Colonic mucosa (tissue), 4 donors: ENCODE measurements at regions not wholly inside any gene's neighbourhood (a gene's known extent, or its start where the extent isn't known, plus 50 kb on each side); places are given as distances from the start of the nearest gene placed in this dataset.

Experiments used
- DNase-seq: peaks from one replicate; pipeline ENCODE4 v3.0.0-alpha.2; 2020
- H3K27ac ChIP-seq: fragments of 200-600 bp; one replicate; pipeline ENCODE4 v1.8.0; 2021
- H3K27me3 ChIP-seq: fragments of 200-600 bp; one replicate; pipeline ENCODE4 v1.8.0; 2021
- H3K36me3 ChIP-seq: fragments of 200-600 bp; one replicate; pipeline ENCODE4 v1.8.0; 2021
- H3K4me1 ChIP-seq: fragments of 200-600 bp; one replicate; pipeline ENCODE4 v1.8.0; 2021; ENCODE audit warnings: mild to moderate bottlenecking
- H3K4me3 ChIP-seq: fragments of 200-600 bp; one replicate; pipeline ENCODE4 v1.8.0; 2021
- H3K9ac ChIP-seq, 2 donors: one replicate each; pipeline ENCODE4 v1.7.0; 2013; ENCODE audit warnings: control low read depth in 2 of 2, low read depth in 2 of 2, low read length in 2 of 2
- H3K9me3 ChIP-seq: fragments of 200-600 bp; one replicate; pipeline ENCODE4 v1.8.0; 2021
- intact Hi-C: fragments of 100-400 bp; cut with DNase I; formaldehyde crosslinking; loops from one replicate; pipeline ENCODE4 v1.14.1; 2022
- TF ChIP-seq, protein P1 (sequence below): fragments of 200-600 bp; IDR thresholded peaks from one replicate; pipeline ENCODE4 v1.8.0; 2022; ENCODE audit warnings: antibody characterized with exemption, mild to moderate bottlenecking
- donor health status: healthy.
- donor health status: DM: no; HTN: no; CAD: no.
- donor health status: DM: no; HTN: no; CAD: no.

DNA sequence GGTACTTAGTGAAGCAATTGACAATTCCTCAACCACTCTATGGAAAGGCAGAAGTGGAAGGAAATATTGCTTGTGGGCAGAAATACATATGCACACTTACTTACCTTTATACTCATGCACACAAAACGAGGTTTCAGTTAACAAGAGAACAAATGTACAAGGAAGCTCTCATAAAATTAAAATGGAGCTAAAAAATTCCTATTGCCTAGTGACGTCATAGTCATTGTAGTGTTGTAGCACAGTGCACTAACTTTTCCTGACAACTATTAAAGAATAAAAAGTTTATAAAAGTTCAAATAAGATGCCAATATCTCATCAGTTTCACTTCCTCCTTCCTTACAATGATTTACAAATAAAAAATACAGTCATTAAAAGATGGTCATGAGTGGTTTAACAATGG, 1161.9 kb upstream of the NRXN1 start:
- no peak for DNase-seq
- Histone ChIP-seq H3K4me3 (no peak overlapping the region), H3K27ac (no peak overlapping the region), H3K27me3 (no peaks in the 10 kb centered on the region), H3K9me3 (no peaks in the 10 kb centered on the region), H3K36me3 (no peaks in the 10 kb centered on the region), H3K9ac (no peak overlapping the region), H3K4me1 (no peaks in the 10 kb centered on the region)
- intact Hi-C loops, result no loop called here
- TF ChIP-seq, protein P1, sequence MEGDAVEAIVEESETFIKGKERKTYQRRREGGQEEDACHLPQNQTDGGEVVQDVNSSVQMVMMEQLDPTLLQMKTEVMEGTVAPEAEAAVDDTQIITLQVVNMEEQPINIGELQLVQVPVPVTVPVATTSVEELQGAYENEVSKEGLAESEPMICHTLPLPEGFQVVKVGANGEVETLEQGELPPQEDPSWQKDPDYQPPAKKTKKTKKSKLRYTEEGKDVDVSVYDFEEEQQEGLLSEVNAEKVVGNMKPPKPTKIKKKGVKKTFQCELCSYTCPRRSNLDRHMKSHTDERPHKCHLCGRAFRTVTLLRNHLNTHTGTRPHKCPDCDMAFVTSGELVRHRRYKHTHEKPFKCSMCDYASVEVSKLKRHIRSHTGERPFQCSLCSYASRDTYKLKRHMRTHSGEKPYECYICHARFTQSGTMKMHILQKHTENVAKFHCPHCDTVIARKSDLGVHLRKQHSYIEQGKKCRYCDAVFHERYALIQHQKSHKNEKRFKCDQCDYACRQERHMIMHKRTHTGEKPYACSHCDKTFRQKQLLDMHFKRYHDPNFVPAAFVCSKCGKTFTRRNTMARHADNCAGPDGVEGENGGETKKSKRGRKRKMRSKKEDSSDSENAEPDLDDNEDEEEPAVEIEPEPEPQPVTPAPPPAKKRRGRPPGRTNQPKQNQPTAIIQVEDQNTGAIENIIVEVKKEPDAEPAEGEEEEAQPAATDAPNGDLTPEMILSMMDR, result no peak

DNA sequence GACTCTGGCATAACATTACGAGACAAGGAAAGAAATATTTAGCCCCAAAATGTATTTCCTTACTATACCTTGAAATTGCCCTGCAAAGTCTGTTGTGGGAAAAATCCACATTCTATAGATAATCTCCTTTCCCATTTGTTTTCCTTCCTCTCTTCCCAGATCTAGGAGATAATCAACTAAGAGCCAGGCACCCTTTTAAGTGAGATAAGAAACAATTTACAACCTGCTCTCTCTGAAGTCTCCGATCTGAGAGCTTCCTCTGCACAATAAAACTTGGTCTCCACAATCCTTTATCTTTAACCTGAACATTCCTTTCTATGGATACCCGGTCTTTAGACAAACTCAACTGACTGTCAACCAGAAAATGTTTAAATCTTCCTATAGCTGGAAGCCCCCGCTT, 1160.7 kb upstream of the NRXN1 start:
- Histone ChIP-seq H3K4me3 (no peak overlapping the region), H3K27me3 (no peaks in the 10 kb centered on the region), H3K9ac (no peak overlapping the region), H3K27ac (no peak overlapping the region), H3K36me3 (no peaks in the 10 kb centered on the region), H3K4me1 (no peaks in the 10 kb centered on the region), H3K9me3 (no peaks in the 10 kb centered on the region)
- TF ChIP-seq, protein P1, result no peak
- intact Hi-C loops, result no loop called here
- DNase-seq, result no peak

DNA sequence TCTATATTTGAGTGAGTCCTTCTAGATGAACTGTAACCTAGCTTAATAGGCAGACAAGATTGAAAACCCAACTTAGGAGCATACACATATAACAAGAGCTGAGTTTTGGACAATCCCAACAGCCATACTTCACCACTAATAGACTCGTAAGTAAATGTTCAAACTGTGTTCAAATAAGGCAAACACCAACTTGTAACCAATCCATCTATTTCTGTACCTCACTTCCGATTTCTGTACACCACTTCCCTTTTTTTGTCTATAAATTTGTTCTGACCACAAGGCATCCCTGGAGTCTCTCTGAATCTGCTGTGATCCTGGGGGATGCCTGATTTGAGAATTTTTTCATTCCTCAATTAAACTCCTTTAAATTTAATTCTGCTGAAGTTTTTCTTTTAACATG, 1149.1 kb upstream of the NRXN1 start:
- TF ChIP-seq, protein P1, result no peak
- no peaks in the 10 kb centered on the region for H3K9me3 ChIP-seq

DNA sequence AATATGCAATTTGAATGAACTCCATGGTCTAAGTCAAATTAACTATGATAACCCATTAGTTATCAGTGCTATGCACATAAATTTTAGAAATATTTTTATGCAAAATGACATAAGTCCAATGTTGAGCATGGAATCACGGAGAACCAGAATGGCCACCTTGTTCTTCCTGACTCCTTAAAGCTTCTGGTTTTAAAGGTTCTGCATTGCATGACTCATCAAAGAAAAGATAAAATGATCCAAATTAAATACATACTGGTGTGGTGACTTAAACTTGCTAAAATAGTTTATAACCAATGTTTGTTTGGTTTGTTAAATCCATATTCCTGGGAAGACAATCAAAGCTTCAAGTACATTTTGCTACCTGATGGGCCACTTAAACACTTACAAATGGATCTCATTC, 1146.9 kb upstream of the NRXN1 start:
- no peak for DNase-seq
- Histone ChIP-seq H3K36me3 (no peaks in the 10 kb centered on the region), H3K4me1 (no peaks in the 10 kb centered on the region), H3K27ac (no peak overlapping the region), H3K9ac (no peak overlapping the region), H3K9me3 (no peaks in the 10 kb centered on the region), H3K4me3 (no peak overlapping the region), H3K27me3 (no peaks in the 10 kb centered on the region)
- TF ChIP-seq, protein P1, result no peak
- intact Hi-C loops, result no loop called here

More for the DNA sequence above, 1149.1 kb upstream of the NRXN1 start:
- no peaks in the 10 kb centered on the region for H3K36me3 ChIP-seq
- DNase-seq, result no peak
- no peak overlapping the region for H3K9ac ChIP-seq
- intact Hi-C loops, result no loop called here
- H3K27me3 ChIP-seq, result no peaks in the 10 kb centered on the region
- H3K27ac ChIP-seq, result no peak overlapping the region
- no peaks in the 10 kb centered on the region for H3K4me1 ChIP-seq
- no peak overlapping the region for H3K4me3 ChIP-seq

DNA sequence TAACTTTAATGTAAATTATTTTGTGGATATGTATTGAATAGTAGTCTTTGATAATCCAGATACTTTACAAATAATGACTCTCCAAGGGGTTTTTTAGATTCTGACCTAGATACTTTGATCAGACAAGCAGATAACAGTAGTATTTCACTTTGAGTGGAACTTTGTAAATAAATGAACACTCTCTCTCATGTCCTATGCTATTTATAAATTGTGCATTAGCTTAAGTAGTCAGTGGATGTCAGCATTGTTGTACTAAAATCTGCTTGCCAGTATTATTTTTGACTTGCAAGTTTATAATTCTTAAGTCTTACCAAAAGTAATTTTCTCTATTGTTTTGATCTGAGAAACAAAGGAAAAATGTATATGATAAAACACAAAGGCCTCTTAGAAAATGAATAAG, 1113.1 kb upstream of the NRXN1 start:
- Histone ChIP-seq H3K4me3 (no peak overlapping the region), H3K27ac (no peak overlapping the region), H3K4me1 (no peaks in the 10 kb centered on the region), H3K36me3 (no peaks in the 10 kb centered on the region), H3K9me3 (no peaks in the 10 kb centered on the region), H3K27me3 (no peaks in the 10 kb centered on the region), H3K9ac (no peak overlapping the region)
- intact Hi-C loops, result no loop called here
- TF ChIP-seq, protein P1, result no peak
- no peak for DNase-seq

DNA sequence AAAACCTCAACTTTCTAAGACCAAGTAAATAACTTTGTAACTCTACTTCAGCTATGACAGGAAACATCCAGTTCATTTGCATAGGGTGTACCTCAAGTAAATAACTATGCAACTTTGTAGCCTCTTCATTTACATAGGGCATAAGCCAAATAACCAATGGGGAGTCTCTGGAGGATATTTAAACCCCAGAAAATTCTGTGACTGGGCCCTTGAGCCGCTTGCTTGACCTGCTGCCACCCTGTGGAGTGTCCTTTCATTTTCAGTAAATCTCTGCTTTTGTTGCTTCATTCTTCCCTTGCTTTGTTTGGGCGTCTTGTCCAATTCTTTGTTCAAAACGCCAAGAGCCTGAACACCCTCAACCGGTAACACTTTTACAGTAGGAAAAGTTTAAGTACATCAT, 1112.7 kb upstream of the NRXN1 start:
- H3K4me3 ChIP-seq, result no peak overlapping the region
- H3K27me3 ChIP-seq, result no peaks in the 10 kb centered on the region
- no peak for DNase-seq
- intact Hi-C loops, result no loop called here
- no peaks in the 10 kb centered on the region for H3K36me3 ChIP-seq
- no peaks in the 10 kb centered on the region for H3K4me1 ChIP-seq
- no peak overlapping the region for H3K9ac ChIP-seq
- TF ChIP-seq, protein P1, result no peak
- H3K27ac ChIP-seq, result no peak overlapping the region
- no peaks in the 10 kb centered on the region for H3K9me3 ChIP-seq
